HG03135 (cell line): ENCODE measurements at regions not wholly inside any gene's neighbourhood (a gene's known extent, or its start where the extent isn't known, plus 50 kb on each side); places are given as distances from the start of the nearest gene placed in this dataset.
A peak's percentile ranks its signal among the peaks of the same experiment; 100 is the strongest.

Source experiments
- ATAC-seq: cut with Tn5 transposase; IDR thresholded peaks from one replicate; pipeline ENCODE4 v1.9.1; 2021; ENCODE audit warnings: mild to moderate bottlenecking, moderate library complexity; ENCODE audit not compliant: unreplicated experiment

- ATAC-seq: no peak
Measured at GRCh38 chr1:24992124-24992760, 62.2 kb upstream of the RUNX3 start.

GRCh38 chr1:24991697-24992096 is 61.6 kb upstream of the RUNX3 start:
- no peak for ATAC-seq

GRCh38 chr1:24990779-24991641 is 60.9 kb upstream of the RUNX3 start:
- no peak for ATAC-seq

- ATAC-seq: no peak
Measured at GRCh38 chr1:24990136-24990535, 60.1 kb upstream of the RUNX3 start.

GRCh38 chr1:24989082-24989481 is 59.0 kb upstream of the RUNX3 start:
- ATAC-seq: no peak

- ATAC-seq: no peak
Measured at GRCh38 chr1:24988558-24988912, 58.5 kb upstream of the RUNX3 start.

GRCh38 chr1:24987875-24988557 is 57.9 kb upstream of the RUNX3 start:
- ATAC-seq: peak; percentile 59

GRCh38 chr1:24987424-24987823 is 57.3 kb upstream of the RUNX3 start:
- no peak for ATAC-seq

- ATAC-seq: no peak
Measured at GRCh38 chr1:24986372-24986965, 56.4 kb upstream of the RUNX3 start.

GRCh38 chr1:24985737-24986136 is 55.7 kb upstream of the RUNX3 start:
- no peak for ATAC-seq

- ATAC-seq: no peak
Measured at GRCh38 chr1:24984800-24985522, 54.9 kb upstream of the RUNX3 start.

GRCh38 chr1:24984300-24984699 is 54.2 kb upstream of the RUNX3 start:
- no peak for ATAC-seq

GRCh38 chr1:24983006-24983680 is 53.1 kb upstream of the RUNX3 start:
- no peak for ATAC-seq

GRCh38 chr1:24981631-24982005 is 51.5 kb upstream of the RUNX3 start:
- no peak for ATAC-seq

- ATAC-seq: no peak
Measured at GRCh38 chr1:24980836-24981630, 51.0 kb upstream of the RUNX3 start.
